ENCODE measurements at regions not wholly inside any gene's neighbourhood (a gene's known extent, or its start where the extent isn't known, plus 50 kb on each side); places are given as distances from the start of the nearest gene placed in this dataset.

GRCh38 chr15:93205413-93205812 is 116.4 kb upstream of the RGMA start:
- TF ChIP-seq CTCF (IDR thresholded peaks at IDR 0.05 in 8 of 11, conservative IDR thresholded peaks at IDR 0.05 in 3 of 11): no peak
- TF ChIP-seq POLR2A (IDR thresholded peaks at IDR 0.05): no peak
- TF ChIP-seq POLR2AphosphoS5 (IDR thresholded peaks at IDR 0.05): no peak

Measured in spleen (tissue), 7 donors.